LNCaP clone FGC (cell line): ENCODE measurements at regions not wholly inside any gene's neighbourhood (a gene's known extent, or its start where the extent isn't known, plus 50 kb on each side); places are given as distances from the start of the nearest gene placed in this dataset.

Experiments used
- DNase-seq: peaks from one replicate; pipeline ENCODE4 v3.0.0-alpha.2; 2011; ENCODE audit warnings: low read depth
- H3K4me3 ChIP-seq: 2 replicates; pipeline ENCODE4 v1.5.1; 2011; ENCODE audit warnings: mild to moderate bottlenecking, low read depth, low read length, control low read depth
- CTCF ChIP-seq: IDR thresholded peaks from 2 replicates; pipeline ENCODE4 v1.5.1; 2012; ENCODE audit warnings: mild to moderate bottlenecking; ENCODE audit not compliant: control insufficient read depth, insufficient read depth; ENCODE audit errors: extremely low read depth

- H3K4me3 ChIP-seq, result no peak overlapping the region
- no peak for TF ChIP-seq CTCF
- no peak for DNase-seq
Observed at GRCh38 chr7:136230210-136230609, 253.1 kb upstream of the MTPN start.

GRCh38 chr7:136229790-136230189 is 252.6 kb upstream of the MTPN start:
- H3K4me3 ChIP-seq, result no peak overlapping the region
- DNase-seq, result no peak
- no peak for TF ChIP-seq CTCF

- no peak for DNase-seq
- TF ChIP-seq CTCF, result no peak
- H3K4me3 ChIP-seq, result no peak overlapping the region
Observed at GRCh38 chr7:136228171-136228570, 251.0 kb upstream of the MTPN start.

- DNase-seq, result no peak
- TF ChIP-seq CTCF, result no peak
- H3K4me3 ChIP-seq, result no peak overlapping the region
Observed at GRCh38 chr7:136214356-136214755, 237.2 kb upstream of the MTPN start.

- H3K4me3 ChIP-seq, result no peak overlapping the region
- no peak for DNase-seq
- TF ChIP-seq CTCF, result no peak
Observed at GRCh38 chr7:136213012-136213411, 235.9 kb upstream of the MTPN start.

GRCh38 chr7:136210664-136211063 is 233.5 kb upstream of the MTPN start:
- TF ChIP-seq CTCF, result no peak
- no peak overlapping the region for H3K4me3 ChIP-seq
- DNase-seq, result no peak

- no peak for DNase-seq
- H3K4me3 ChIP-seq, result no peak overlapping the region
- no peak for TF ChIP-seq CTCF
Observed at GRCh38 chr7:136210079-136210478, 232.9 kb upstream of the MTPN start.
